ENCODE measurements at regions not wholly inside any gene's neighbourhood (a gene's known extent, or its start where the extent isn't known, plus 50 kb on each side); places are given as distances from the start of the nearest gene placed in this dataset.

GRCh38 chr6:48552905-48553304 is 441.9 kb upstream of the PTCHD4 start:
- 4% methylated on average over 2 of the region's 2 CpGs for WGBS (ENCODE audit: insufficient coverage, insufficient replicate concordance, low lambda C conversion rate, missing lambda C conversion rate)
- intact Hi-C loops (cut with micrococcal nuclease; ENCODE audit: unreplicated experiment) = no loop called here
- H3K9ac ChIP-seq (ENCODE audit: control insufficient read depth, insufficient read depth, low read length) = no peak overlapping the region
- in situ Hi-C loops (cut with MboI) = no loop called here
- no peaks in the 10 kb centered on the region for H3K27me3 ChIP-seq (replicated peaks in 1 of 2; ENCODE audit: control insufficient read depth in 2 of 2, insufficient read depth in 2 of 2, low read length in 1 of 2)
- ChIA-PET RAD21 (ENCODE audit: unreplicated experiment) (no interaction called here), CTCF (no interaction called here), POLR2A (no interaction called here), SMC1A (ENCODE audit: uncharacterized antibody, unreplicated experiment) (no interaction called here)
- no peaks in the 10 kb centered on the region for H4K20me1 ChIP-seq (ENCODE audit: control insufficient read depth, insufficient read depth)
- H3K27ac ChIP-seq (ENCODE audit: control insufficient read depth, insufficient read depth) = no peak overlapping the region
- no peak for FAIRE-seq
- no peaks in the 10 kb centered on the region for H3K9me3 ChIP-seq (replicated peaks; ENCODE audit: control insufficient read depth, insufficient read depth, low read length)
- no peaks in the 10 kb centered on the region for H3K4me1 ChIP-seq (ENCODE audit: control insufficient read depth, insufficient read depth, low read length)
- DNase-seq (ENCODE audit: low read depth, low spot score) = no peak
- H3K4me2 ChIP-seq (ENCODE audit: control insufficient read depth, insufficient read depth) = no peak overlapping the region
- H2AFZ ChIP-seq (ENCODE audit: control insufficient read depth, low read depth, low read length) = no peak overlapping the region
- H3K36me3 ChIP-seq (ENCODE audit: control insufficient read depth in 2 of 2, insufficient read depth in 2 of 2, low read length in 1 of 2) = no peaks in the 10 kb centered on the region
- H3K4me3 ChIP-seq = no peak overlapping the region
- no peaks in the 10 kb centered on the region for H3K79me2 ChIP-seq (ENCODE audit: control insufficient read depth, insufficient read depth, low read length)
- no peak for TF ChIP-seq SRF (IDR thresholded peaks at IDR 0.05; ENCODE audit: low read depth in 2 of 2, low read length in 2 of 2)
- TF ChIP-seq FOS (IDR thresholded peaks at IDR 0.05; ENCODE audit: borderline replicate concordance, extremely low read depth, insufficient read length) = no peak
- TF ChIP-seq FOXM1 (IDR thresholded peaks at IDR 0.05; ENCODE audit: low read depth, low read length) = no peak
- no peak for TF ChIP-seq ZBED1 (IDR thresholded peaks at IDR 0.05; ENCODE audit: borderline replicate concordance)
- no peak for TF ChIP-seq TARDBP (IDR thresholded peaks at IDR 0.05; ENCODE audit: borderline replicate concordance)
- no peak for TF ChIP-seq HDAC2 (IDR thresholded peaks at IDR 0.05)
- no peak for TF ChIP-seq EED (IDR thresholded peaks at IDR 0.05; ENCODE audit: low read depth)
- TF ChIP-seq E2F8 (IDR thresholded peaks at IDR 0.05; ENCODE audit: low read depth, partially characterized antibody) = no peak
- TF ChIP-seq CBX5 (IDR thresholded peaks at IDR 0.05; ENCODE audit: low read depth) = no peak
- TF ChIP-seq RAD21 (IDR thresholded peaks at IDR 0.05; ENCODE audit: insufficient read depth, low read depth, low read length) = no peak
- TF ChIP-seq, protein P1, sequence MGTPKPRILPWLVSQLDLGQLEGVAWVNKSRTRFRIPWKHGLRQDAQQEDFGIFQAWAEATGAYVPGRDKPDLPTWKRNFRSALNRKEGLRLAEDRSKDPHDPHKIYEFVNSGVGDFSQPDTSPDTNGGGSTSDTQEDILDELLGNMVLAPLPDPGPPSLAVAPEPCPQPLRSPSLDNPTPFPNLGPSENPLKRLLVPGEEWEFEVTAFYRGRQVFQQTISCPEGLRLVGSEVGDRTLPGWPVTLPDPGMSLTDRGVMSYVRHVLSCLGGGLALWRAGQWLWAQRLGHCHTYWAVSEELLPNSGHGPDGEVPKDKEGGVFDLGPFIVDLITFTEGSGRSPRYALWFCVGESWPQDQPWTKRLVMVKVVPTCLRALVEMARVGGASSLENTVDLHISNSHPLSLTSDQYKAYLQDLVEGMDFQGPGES (IDR thresholded peaks at IDR 0.05) = no peak
- no peak for TF ChIP-seq GABPA (IDR thresholded peaks at IDR 0.05; ENCODE audit: low read depth)
- TF ChIP-seq ZZZ3 (IDR thresholded peaks at IDR 0.05; ENCODE audit: control insufficient read depth, insufficient read length, low read depth) = no peak
- TF ChIP-seq GATAD2B (conservative IDR thresholded peaks at IDR 0.05; ENCODE audit: low read depth) = no peak
- TF ChIP-seq TBL1XR1 (IDR thresholded peaks at IDR 0.05; ENCODE audit: low read depth, low read length) = no peak
- TF ChIP-seq, protein P2, sequence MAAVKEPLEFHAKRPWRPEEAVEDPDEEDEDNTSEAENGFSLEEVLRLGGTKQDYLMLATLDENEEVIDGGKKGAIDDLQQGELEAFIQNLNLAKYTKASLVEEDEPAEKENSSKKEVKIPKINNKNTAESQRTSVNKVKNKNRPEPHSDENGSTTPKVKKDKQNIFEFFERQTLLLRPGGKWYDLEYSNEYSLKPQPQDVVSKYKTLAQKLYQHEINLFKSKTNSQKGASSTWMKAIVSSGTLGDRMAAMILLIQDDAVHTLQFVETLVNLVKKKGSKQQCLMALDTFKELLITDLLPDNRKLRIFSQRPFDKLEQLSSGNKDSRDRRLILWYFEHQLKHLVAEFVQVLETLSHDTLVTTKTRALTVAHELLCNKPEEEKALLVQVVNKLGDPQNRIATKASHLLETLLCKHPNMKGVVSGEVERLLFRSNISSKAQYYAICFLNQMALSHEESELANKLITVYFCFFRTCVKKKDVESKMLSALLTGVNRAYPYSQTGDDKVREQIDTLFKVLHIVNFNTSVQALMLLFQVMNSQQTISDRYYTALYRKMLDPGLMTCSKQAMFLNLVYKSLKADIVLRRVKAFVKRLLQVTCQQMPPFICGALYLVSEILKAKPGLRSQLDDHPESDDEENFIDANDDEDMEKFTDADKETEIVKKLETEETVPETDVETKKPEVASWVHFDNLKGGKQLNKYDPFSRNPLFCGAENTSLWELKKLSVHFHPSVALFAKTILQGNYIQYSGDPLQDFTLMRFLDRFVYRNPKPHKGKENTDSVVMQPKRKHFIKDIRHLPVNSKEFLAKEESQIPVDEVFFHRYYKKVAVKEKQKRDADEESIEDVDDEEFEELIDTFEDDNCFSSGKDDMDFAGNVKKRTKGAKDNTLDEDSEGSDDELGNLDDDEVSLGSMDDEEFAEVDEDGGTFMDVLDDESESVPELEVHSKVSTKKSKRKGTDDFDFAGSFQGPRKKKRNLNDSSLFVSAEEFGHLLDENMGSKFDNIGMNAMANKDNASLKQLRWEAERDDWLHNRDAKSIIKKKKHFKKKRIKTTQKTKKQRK (IDR thresholded peaks at IDR 0.05; ENCODE audit: low read depth, low read length) = no peak
- no TSS peak for BruUV-seq (replicated peaks)
- ATAC-seq = no peak

Measured in GM12878 (cell line).